Kidney epithelial cell (primary cell): ENCODE measurements at regions not wholly inside any gene's neighbourhood (a gene's known extent, or its start where the extent isn't known, plus 50 kb on each side); places are given as distances from the start of the nearest gene placed in this dataset.

Source experiments
- DNase-seq: peaks from one replicate; pipeline ENCODE4 v3.0.0-alpha.2; 2010; ENCODE audit warnings: low read depth
- H3K27me3 ChIP-seq: 2 replicates; pipeline ENCODE4 v1.6.0; 2011; ENCODE audit warnings: low read length; ENCODE audit not compliant: control insufficient read depth, insufficient read depth
- H3K36me3 ChIP-seq: 2 replicates; pipeline ENCODE4 v1.5.1; 2011; ENCODE audit warnings: low read length; ENCODE audit not compliant: control insufficient read depth, insufficient read depth
- H3K4me3 ChIP-seq: 2 replicates; pipeline ENCODE4 v1.5.1; 2011; ENCODE audit warnings: low read depth, mild to moderate bottlenecking, control low read depth, low read length
- TF ChIP-seq, protein P1 (sequence below): IDR thresholded peaks from 2 replicates; pipeline ENCODE4 v1.5.1; 2011; ENCODE audit warnings: mild to moderate bottlenecking, moderate library complexity, low read length, control low read depth, inconsistent platforms; ENCODE audit not compliant: insufficient read depth, poor library complexity, severe bottlenecking

DNA sequence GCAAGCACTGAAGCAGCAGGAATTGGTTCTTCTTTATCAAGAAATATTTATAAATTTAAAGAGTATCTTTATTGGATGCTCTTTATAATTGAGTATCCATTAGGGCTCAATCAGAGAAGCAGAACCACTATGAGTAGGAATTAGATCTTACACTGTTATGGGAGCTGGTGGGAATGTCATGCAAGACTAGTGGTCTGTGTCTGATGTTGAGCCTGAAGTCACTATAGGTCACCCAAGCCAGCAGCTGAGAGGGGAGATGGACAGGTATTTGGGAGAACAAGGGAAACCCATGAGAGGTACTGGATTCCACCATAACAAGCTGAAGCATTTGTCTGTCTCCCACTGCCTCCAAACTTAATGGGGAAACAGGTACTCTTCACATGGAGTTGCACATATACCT is 283.7 kb upstream of the BOD1L1 start:
- DNase-seq: no peak
- no peaks in the 10 kb centered on the region for H3K27me3 ChIP-seq
- H3K4me3 ChIP-seq: no peak overlapping the region
- H3K36me3 ChIP-seq: no peaks in the 10 kb centered on the region
- TF ChIP-seq, protein P1, sequence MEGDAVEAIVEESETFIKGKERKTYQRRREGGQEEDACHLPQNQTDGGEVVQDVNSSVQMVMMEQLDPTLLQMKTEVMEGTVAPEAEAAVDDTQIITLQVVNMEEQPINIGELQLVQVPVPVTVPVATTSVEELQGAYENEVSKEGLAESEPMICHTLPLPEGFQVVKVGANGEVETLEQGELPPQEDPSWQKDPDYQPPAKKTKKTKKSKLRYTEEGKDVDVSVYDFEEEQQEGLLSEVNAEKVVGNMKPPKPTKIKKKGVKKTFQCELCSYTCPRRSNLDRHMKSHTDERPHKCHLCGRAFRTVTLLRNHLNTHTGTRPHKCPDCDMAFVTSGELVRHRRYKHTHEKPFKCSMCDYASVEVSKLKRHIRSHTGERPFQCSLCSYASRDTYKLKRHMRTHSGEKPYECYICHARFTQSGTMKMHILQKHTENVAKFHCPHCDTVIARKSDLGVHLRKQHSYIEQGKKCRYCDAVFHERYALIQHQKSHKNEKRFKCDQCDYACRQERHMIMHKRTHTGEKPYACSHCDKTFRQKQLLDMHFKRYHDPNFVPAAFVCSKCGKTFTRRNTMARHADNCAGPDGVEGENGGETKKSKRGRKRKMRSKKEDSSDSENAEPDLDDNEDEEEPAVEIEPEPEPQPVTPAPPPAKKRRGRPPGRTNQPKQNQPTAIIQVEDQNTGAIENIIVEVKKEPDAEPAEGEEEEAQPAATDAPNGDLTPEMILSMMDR: no peak

DNA sequence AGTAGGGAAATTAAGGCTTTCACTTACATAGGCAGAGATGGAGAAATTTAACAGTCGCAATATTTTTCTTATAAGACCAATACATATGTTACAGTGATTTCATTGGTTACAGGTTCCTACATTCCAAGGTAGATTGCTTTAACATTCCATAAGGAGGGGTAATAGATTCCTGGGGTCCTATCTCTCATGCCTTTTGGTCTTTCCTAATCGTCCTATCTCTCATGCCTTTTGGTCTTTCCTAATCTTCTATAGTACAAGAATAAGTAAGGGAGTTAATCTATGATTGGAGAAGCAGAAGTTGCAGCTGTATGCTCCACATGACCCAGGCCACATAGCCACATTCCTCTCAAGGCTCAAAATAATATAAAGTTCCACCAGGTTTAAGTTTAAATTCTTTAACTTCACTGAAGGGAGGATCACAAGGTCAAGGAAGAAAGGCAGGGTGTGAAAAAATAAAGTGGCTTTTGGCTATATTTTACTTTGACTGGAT is 285.0 kb upstream of the BOD1L1 start:
- H3K36me3 ChIP-seq: no peaks in the 10 kb centered on the region

DNA sequence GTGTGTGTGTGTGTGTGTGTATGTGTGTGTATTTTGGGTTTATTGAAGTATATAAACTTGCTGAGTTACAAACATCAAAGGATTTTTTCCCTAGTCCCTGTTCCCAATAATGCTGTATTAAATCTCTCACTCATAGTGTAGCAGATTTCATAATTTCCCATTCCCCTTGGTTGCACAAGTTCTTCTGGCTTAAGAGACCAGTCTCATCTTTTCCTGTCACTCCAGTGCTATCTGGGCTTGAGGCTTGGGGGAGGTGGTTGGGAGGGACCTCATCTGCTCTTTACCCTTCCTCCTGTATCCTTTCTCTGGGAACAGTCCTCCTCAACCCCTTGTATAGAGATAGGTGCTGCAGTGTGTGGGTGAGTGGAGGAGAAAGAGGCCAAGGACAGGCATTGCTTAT is 285.4 kb upstream of the BOD1L1 start:
- no peak overlapping the region for H3K4me3 ChIP-seq
- H3K27me3 ChIP-seq: no peaks in the 10 kb centered on the region
- no peak for DNase-seq
- no peaks in the 10 kb centered on the region for H3K36me3 ChIP-seq
- TF ChIP-seq, protein P1: no peak

More for the DNA sequence above, 285.0 kb upstream of the BOD1L1 start:
- TF ChIP-seq, protein P1: no peak
- DNase-seq: no peak
- Histone ChIP-seq H3K27me3 (no peaks in the 10 kb centered on the region), H3K4me3 (no peak overlapping the region)

DNA sequence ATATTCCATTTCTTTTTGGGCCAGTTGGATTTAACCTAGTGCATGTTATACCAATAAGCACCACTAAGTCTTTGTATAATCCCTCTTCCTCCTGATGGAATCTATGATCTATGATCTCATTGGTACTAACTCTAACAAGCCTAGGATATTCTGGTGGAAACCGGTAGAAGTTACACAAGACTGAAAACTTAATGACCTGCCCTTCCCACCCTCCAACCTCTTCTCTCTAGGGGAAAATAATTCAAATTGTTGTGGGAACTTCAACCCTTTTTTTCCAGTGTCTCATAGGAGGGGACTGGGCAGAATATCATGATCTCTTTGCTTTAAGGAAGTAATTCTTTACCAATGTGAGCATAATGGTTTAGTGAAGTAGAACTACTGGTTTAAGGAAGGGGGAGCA is 289.5 kb upstream of the BOD1L1 start:
- Histone ChIP-seq H3K4me3 (no peak overlapping the region), H3K27me3 (no peaks in the 10 kb centered on the region), H3K36me3 (no peaks in the 10 kb centered on the region)
- peak; percentile 58 for DNase-seq
- TF ChIP-seq, protein P1: no peak

DNA sequence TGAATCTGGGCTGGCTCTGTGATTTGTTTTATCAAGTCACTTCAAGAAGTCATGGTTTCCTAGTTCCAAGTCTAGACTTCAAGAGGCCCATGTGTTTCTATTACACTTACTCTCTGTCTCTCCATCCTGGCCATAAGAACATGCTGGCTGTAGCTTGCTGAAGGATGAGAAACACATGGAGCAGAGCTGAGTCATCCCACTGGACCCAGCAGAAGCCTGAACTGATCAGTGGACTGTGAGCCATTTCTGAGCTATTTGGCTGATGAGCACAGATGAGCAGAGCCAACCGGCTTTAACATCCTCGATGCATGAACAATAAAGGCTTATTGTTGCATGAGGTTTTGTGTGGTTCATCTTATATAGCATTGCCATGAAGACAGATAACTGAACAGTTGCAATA is 290.6 kb upstream of the BOD1L1 start:
- Histone ChIP-seq H3K36me3 (no peaks in the 10 kb centered on the region), H3K4me3 (no peak overlapping the region), H3K27me3 (no peaks in the 10 kb centered on the region)
- peak; percentile 90 for DNase-seq
- TF ChIP-seq, protein P1: no peak

DNA sequence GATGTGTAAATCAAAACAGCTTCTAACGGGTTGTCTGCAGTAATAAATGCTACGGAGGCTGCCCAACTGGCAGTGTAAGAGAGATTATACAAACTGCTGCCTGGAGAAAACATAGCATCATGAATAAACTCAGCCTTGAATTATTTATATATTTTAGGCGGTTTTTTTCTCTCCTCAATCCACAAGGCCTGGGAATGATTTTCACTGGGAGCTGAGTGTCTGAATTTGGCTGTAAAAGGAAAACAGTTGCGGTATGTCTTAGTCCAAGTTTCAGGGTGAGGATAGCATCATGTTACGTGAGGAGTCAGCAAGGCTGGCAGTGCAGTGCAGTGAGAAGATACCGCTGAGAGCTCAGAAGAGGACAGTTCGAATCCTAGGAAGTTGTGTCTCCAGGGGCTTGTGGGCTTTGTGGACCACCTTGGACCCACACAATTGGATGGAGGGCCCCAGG is 291.5 kb upstream of the BOD1L1 start:
- TF ChIP-seq, protein P1: no peak
- Histone ChIP-seq H3K4me3 (no peak overlapping the region), H3K36me3 (no peaks in the 10 kb centered on the region), H3K27me3 (no peaks in the 10 kb centered on the region)
- no peak for DNase-seq
